Astrocyte (in vitro differentiated cells and primary cell): ENCODE measurements at regions not wholly inside any gene's neighbourhood (a gene's known extent, or its start where the extent isn't known, plus 50 kb on each side); places are given as distances from the start of the nearest gene placed in this dataset.

Experiments
- CTCF ChIP-seq: IDR thresholded peaks from 2 replicates; pipeline ENCODE4 v1.5.1; 2011; ENCODE audit warnings: low read depth, mild to moderate bottlenecking, inconsistent platforms, low read length, moderate library complexity; ENCODE audit not compliant: insufficient read depth
- EZH2 ChIP-seq: IDR thresholded peaks from 2 replicates; pipeline ENCODE4 v1.6.1; 2012; ENCODE audit warnings: mild to moderate bottlenecking, low read length, inconsistent platforms; ENCODE audit not compliant: insufficient read depth

GRCh38 chr4:187491286-187491685 lies 504.3 kb upstream of the ZFP42 start:
- TF ChIP-seq CTCF (no peak), EZH2 (no peak)
